ENCODE measurements at regions not wholly inside any gene's neighbourhood (a gene's known extent, or its start where the extent isn't known, plus 50 kb on each side); places are given as distances from the start of the nearest gene placed in this dataset.
A peak's percentile ranks its signal among the peaks of the same experiment; 100 is the strongest.
"Not testable (repeated sequence)": the region's sequence is repeated elsewhere in the genome, so short reads cannot be mapped to it uniquely, and the experiment has no call there.

- not testable (repeated sequence) for H3K27ac ChIP-seq (ENCODE audit: low read length); H3K4me1 ChIP-seq (ENCODE audit: low read length); H3K27me3 ChIP-seq (ENCODE audit: low read depth, low read length); H3K4me3 ChIP-seq (ENCODE audit: low read length); H3K9ac ChIP-seq (ENCODE audit: low read length); H4K20me1 ChIP-seq (ENCODE audit: insufficient read depth, low read length); H3K79me2 ChIP-seq (ENCODE audit: low read length); H2AFZ ChIP-seq (ENCODE audit: low read depth, low read length); H3K4me2 ChIP-seq (ENCODE audit: low read length); H3K36me3 ChIP-seq (replicated peaks; ENCODE audit: low read depth, low read length); H3K9me3 ChIP-seq (ENCODE audit: insufficient read depth, low read length)
These were observed 94.2 kb upstream of the ADORA2B start for GRCh38 chr17:15850687-15851086.

- not testable (repeated sequence) for H3K4me3 ChIP-seq (ENCODE audit: low read length); H3K9me3 ChIP-seq (ENCODE audit: insufficient read depth, low read length); H4K20me1 ChIP-seq (ENCODE audit: insufficient read depth, low read length); H3K27me3 ChIP-seq (ENCODE audit: low read depth, low read length); H3K36me3 ChIP-seq (replicated peaks; ENCODE audit: low read depth, low read length); H3K79me2 ChIP-seq (ENCODE audit: low read length); H3K4me1 ChIP-seq (ENCODE audit: low read length); H3K27ac ChIP-seq (ENCODE audit: low read length); H3K9ac ChIP-seq (ENCODE audit: low read length); H3K4me2 ChIP-seq (ENCODE audit: low read length); H2AFZ ChIP-seq (ENCODE audit: low read depth, low read length)
These were observed 92.1 kb upstream of the ADORA2B start for GRCh38 chr17:15852863-15853262.

- H3K27ac ChIP-seq (ENCODE audit: low read length); H3K4me2 ChIP-seq (ENCODE audit: low read length); H4K20me1 ChIP-seq (ENCODE audit: insufficient read depth, low read length); H2AFZ ChIP-seq (ENCODE audit: low read depth, low read length); H3K4me3 ChIP-seq (ENCODE audit: low read length); H3K79me2 ChIP-seq (ENCODE audit: low read length); H3K27me3 ChIP-seq (ENCODE audit: low read depth, low read length); H3K36me3 ChIP-seq (replicated peaks; ENCODE audit: low read depth, low read length); H3K9ac ChIP-seq (ENCODE audit: low read length); H3K9me3 ChIP-seq (ENCODE audit: insufficient read depth, low read length): not testable (repeated sequence)
- peaks cover 11% of the 10 kb centered on the region for H3K4me1 ChIP-seq (ENCODE audit: low read length)
These were observed 88.7 kb upstream of the ADORA2B start for GRCh38 chr17:15856191-15856590.

- H3K4me1 ChIP-seq (ENCODE audit: low read length), result peaks cover 14% of the 10 kb centered on the region
- not testable (repeated sequence) for H4K20me1 ChIP-seq (ENCODE audit: insufficient read depth, low read length); H3K79me2 ChIP-seq (ENCODE audit: low read length); H3K9me3 ChIP-seq (ENCODE audit: insufficient read depth, low read length); H3K36me3 ChIP-seq (replicated peaks; ENCODE audit: low read depth, low read length); H3K27me3 ChIP-seq (ENCODE audit: low read depth, low read length); H3K9ac ChIP-seq (ENCODE audit: low read length); H3K4me2 ChIP-seq (ENCODE audit: low read length); H3K27ac ChIP-seq (ENCODE audit: low read length); H2AFZ ChIP-seq (ENCODE audit: low read depth, low read length); H3K4me3 ChIP-seq (ENCODE audit: low read length)
These were observed 88.2 kb upstream of the ADORA2B start for GRCh38 chr17:15856745-15857144.

- H3K79me2 ChIP-seq (ENCODE audit: low read length); H3K4me2 ChIP-seq (ENCODE audit: low read length); H3K27me3 ChIP-seq (ENCODE audit: low read depth, low read length); H3K9ac ChIP-seq (ENCODE audit: low read length); H3K36me3 ChIP-seq (replicated peaks; ENCODE audit: low read depth, low read length); H4K20me1 ChIP-seq (ENCODE audit: insufficient read depth, low read length); H3K9me3 ChIP-seq (ENCODE audit: insufficient read depth, low read length); H3K4me3 ChIP-seq (ENCODE audit: low read length); H3K27ac ChIP-seq (ENCODE audit: low read length); H2AFZ ChIP-seq (ENCODE audit: low read depth, low read length): not testable (repeated sequence)
- H3K4me1 ChIP-seq (ENCODE audit: low read length), result peaks cover 14% of the 10 kb centered on the region
These were observed 86.8 kb upstream of the ADORA2B start for GRCh38 chr17:15858082-15858481.

GRCh38 chr17:15860774-15861173 lies 84.2 kb upstream of the ADORA2B start:
- H3K36me3 ChIP-seq (replicated peaks; ENCODE audit: low read depth, low read length); H2AFZ ChIP-seq (ENCODE audit: low read depth, low read length); H3K9me3 ChIP-seq (ENCODE audit: insufficient read depth, low read length); H3K27me3 ChIP-seq (ENCODE audit: low read depth, low read length); H3K27ac ChIP-seq (ENCODE audit: low read length); H3K79me2 ChIP-seq (ENCODE audit: low read length); H3K9ac ChIP-seq (ENCODE audit: low read length); H4K20me1 ChIP-seq (ENCODE audit: insufficient read depth, low read length): not testable (repeated sequence)
- peak overlapping the region; percentile 4; the same call in 1 of the 2 replicates for H3K4me3 ChIP-seq (ENCODE audit: low read length)
- peak overlapping the region; percentile 43 for H3K4me2 ChIP-seq (ENCODE audit: low read length)
- peaks cover 14% of the 10 kb centered on the region for H3K4me1 ChIP-seq (ENCODE audit: low read length)

GRCh38 chr17:15864061-15864460 lies 80.9 kb upstream of the ADORA2B start:
- not testable (repeated sequence) for H3K79me2 ChIP-seq (ENCODE audit: low read length); H2AFZ ChIP-seq (ENCODE audit: low read depth, low read length); H4K20me1 ChIP-seq (ENCODE audit: insufficient read depth, low read length); H3K4me3 ChIP-seq (ENCODE audit: low read length); H3K4me2 ChIP-seq (ENCODE audit: low read length); H3K9me3 ChIP-seq (ENCODE audit: insufficient read depth, low read length); H3K27ac ChIP-seq (ENCODE audit: low read length); H3K9ac ChIP-seq (ENCODE audit: low read length); H3K36me3 ChIP-seq (replicated peaks; ENCODE audit: low read depth, low read length); H3K27me3 ChIP-seq (ENCODE audit: low read depth, low read length)
- H3K4me1 ChIP-seq (ENCODE audit: low read length), result peaks cover 14% of the 10 kb centered on the region

- peaks cover 14% of the 10 kb centered on the region for H3K4me1 ChIP-seq (ENCODE audit: low read length)
- H3K9ac ChIP-seq (ENCODE audit: low read length); H4K20me1 ChIP-seq (ENCODE audit: insufficient read depth, low read length); H3K79me2 ChIP-seq (ENCODE audit: low read length); H3K9me3 ChIP-seq (ENCODE audit: insufficient read depth, low read length); H3K4me3 ChIP-seq (ENCODE audit: low read length); H2AFZ ChIP-seq (ENCODE audit: low read depth, low read length); H3K36me3 ChIP-seq (replicated peaks; ENCODE audit: low read depth, low read length); H3K27me3 ChIP-seq (ENCODE audit: low read depth, low read length); H3K4me2 ChIP-seq (ENCODE audit: low read length); H3K27ac ChIP-seq (ENCODE audit: low read length): not testable (repeated sequence)
These were observed 80.5 kb upstream of the ADORA2B start for GRCh38 chr17:15864472-15864871.

GRCh38 chr17:15866015-15866414 lies 78.9 kb upstream of the ADORA2B start:
- not testable (repeated sequence) for H3K9me3 ChIP-seq (ENCODE audit: insufficient read depth, low read length); H2AFZ ChIP-seq (ENCODE audit: low read depth, low read length)

GRCh38 chr17:15867331-15867730 lies 77.6 kb upstream of the ADORA2B start:
- not testable (repeated sequence) for H4K20me1 ChIP-seq (ENCODE audit: insufficient read depth, low read length); H2AFZ ChIP-seq (ENCODE audit: low read depth, low read length); H3K79me2 ChIP-seq (ENCODE audit: low read length); H3K9me3 ChIP-seq (ENCODE audit: insufficient read depth, low read length); H3K4me1 ChIP-seq (ENCODE audit: low read length); H3K27me3 ChIP-seq (ENCODE audit: low read depth, low read length); H3K4me2 ChIP-seq (ENCODE audit: low read length); H3K9ac ChIP-seq (ENCODE audit: low read length); H3K27ac ChIP-seq (ENCODE audit: low read length); H3K36me3 ChIP-seq (replicated peaks; ENCODE audit: low read depth, low read length); H3K4me3 ChIP-seq (ENCODE audit: low read length)

More at GRCh38 chr17:15866015-15866414, 78.9 kb upstream of the ADORA2B start:
- H4K20me1 ChIP-seq (ENCODE audit: insufficient read depth, low read length); H3K27ac ChIP-seq (ENCODE audit: low read length); H3K79me2 ChIP-seq (ENCODE audit: low read length); H3K4me3 ChIP-seq (ENCODE audit: low read length); H3K9ac ChIP-seq (ENCODE audit: low read length); H3K36me3 ChIP-seq (replicated peaks; ENCODE audit: low read depth, low read length); H3K4me1 ChIP-seq (ENCODE audit: low read length); H3K4me2 ChIP-seq (ENCODE audit: low read length); H3K27me3 ChIP-seq (ENCODE audit: low read depth, low read length): not testable (repeated sequence)

Data from OCI-LY3 (cell line).